ENCODE measurements at regions not wholly inside any gene's neighbourhood (a gene's known extent, or its start where the extent isn't known, plus 50 kb on each side); places are given as distances from the start of the nearest gene placed in this dataset.

DNA sequence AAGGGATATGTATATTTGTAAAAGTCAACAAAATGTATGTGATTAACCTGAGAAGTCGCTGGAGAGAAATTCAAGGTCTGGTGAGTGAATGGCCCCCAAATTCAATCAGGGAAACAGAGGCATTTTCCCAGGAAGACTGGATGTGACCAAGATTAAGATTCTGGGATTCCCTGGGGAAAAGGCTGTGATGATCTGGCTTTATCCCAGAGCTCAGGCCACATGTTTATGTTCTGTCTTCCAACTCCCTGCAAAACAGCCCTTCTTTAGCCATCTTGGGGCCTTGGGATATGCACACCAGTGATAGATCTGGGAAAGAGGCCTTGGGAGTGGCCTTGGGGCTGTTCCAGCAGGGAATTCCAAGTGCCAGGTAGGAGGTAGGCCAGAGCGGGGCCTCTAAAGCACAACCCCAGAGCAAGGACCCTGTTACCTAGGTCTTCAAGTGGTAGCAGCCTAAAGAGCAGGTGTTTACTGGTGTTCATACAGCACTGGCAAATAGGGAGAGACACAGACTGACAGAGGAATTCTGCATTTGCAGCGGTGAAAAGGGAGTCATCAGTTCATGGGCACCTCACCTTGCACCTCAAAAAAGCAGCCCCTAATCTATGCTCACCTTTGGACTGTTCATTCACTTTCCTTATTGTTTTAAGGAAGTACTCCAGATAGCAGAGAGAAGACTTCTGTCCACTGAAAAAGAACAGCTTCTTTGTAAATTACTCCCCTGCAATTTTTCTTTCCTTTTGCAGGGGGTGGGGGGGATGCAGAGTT, 312.4 kb downstream of the BUD13 start:
- Histone ChIP-seq H3K9me3 (ENCODE audit: control insufficient read depth, insufficient read depth, low read length) (no peaks in the 10 kb centered on the region), H3K27ac (ENCODE audit: low read depth, low read length) (no peak overlapping the region), H3K4me3 (ENCODE audit: low read depth, low read length) (no peak overlapping the region), H3K27me3 (ENCODE audit: control insufficient read depth, insufficient read depth, low read length) (no peaks in the 10 kb centered on the region)
- DNase-seq (ENCODE audit: low read depth, low spot score) = no peak
- TF ChIP-seq, protein P1, sequence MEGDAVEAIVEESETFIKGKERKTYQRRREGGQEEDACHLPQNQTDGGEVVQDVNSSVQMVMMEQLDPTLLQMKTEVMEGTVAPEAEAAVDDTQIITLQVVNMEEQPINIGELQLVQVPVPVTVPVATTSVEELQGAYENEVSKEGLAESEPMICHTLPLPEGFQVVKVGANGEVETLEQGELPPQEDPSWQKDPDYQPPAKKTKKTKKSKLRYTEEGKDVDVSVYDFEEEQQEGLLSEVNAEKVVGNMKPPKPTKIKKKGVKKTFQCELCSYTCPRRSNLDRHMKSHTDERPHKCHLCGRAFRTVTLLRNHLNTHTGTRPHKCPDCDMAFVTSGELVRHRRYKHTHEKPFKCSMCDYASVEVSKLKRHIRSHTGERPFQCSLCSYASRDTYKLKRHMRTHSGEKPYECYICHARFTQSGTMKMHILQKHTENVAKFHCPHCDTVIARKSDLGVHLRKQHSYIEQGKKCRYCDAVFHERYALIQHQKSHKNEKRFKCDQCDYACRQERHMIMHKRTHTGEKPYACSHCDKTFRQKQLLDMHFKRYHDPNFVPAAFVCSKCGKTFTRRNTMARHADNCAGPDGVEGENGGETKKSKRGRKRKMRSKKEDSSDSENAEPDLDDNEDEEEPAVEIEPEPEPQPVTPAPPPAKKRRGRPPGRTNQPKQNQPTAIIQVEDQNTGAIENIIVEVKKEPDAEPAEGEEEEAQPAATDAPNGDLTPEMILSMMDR (IDR thresholded peaks at IDR 0.05; ENCODE audit: low read depth, low read length) = no peak
- CTCF ChIA-PET = no interaction called here
- POLR2A ChIA-PET = no interaction called here

- DNase-seq (ENCODE audit: low read depth, low spot score) = no peak
- TF ChIP-seq, protein P1 (IDR thresholded peaks at IDR 0.05; ENCODE audit: low read depth, low read length) = no peak
- H3K4me3 ChIP-seq (ENCODE audit: low read depth, low read length) = no peak overlapping the region
- H3K27ac ChIP-seq (ENCODE audit: low read depth, low read length) = no peak overlapping the region
- no peaks in the 10 kb centered on the region for H3K9me3 ChIP-seq (ENCODE audit: control insufficient read depth, insufficient read depth, low read length)
- no peaks in the 10 kb centered on the region for H3K27me3 ChIP-seq (ENCODE audit: control insufficient read depth, insufficient read depth, low read length)
- CTCF ChIA-PET = no interaction called here
- POLR2A ChIA-PET = no interaction called here
Observed at GRCh38 chr11:116459185-116460045, 313.4 kb downstream of the BUD13 start.

GRCh38 chr11:116458546-116458945, 314.2 kb downstream of the BUD13 start:
- POLR2A ChIA-PET = no interaction called here

DNA sequence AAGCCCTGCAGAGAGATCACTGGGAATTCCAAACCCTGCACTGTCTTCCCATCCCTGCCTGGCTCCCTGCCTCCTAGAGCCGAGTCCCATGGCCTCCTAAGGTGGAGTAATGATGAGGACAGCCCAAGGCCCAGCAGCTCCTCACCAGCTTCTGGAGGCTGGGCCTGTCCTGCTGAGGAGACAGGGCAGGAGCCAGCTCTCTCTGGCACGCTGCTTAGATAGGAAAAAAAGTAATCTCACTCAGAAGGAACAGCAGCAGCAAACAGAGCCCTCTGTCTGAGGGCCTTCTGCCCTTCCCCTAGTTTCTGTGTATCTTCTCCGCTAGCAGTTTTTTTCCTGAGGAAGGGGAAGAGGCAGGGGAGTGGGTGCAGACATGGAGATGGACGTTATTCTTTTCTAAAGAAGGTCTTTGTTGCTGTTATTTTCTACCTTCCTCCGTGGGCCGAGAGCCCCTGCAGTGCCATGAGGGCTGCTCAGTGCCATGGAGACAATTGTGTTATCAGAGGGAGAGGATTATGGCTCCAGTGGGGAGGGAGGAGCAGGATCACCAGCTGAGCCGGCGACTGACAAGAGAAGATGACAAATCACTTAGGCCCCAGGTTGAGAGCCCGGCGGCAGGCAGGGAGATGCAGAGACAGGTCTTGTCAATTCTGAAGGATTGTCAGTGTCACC, 315.3 kb downstream of the BUD13 start:
- H3K27me3 ChIP-seq (ENCODE audit: control insufficient read depth, insufficient read depth, low read length) = no peaks in the 10 kb centered on the region
- POLR2A ChIA-PET = no interaction called here
- DNase-seq (ENCODE audit: low read depth, low spot score) = no peak
- no peak overlapping the region for H3K27ac ChIP-seq (ENCODE audit: low read depth, low read length)
- H3K4me3 ChIP-seq (ENCODE audit: low read depth, low read length) = no peak overlapping the region
- TF ChIP-seq, protein P1 (IDR thresholded peaks at IDR 0.05; ENCODE audit: low read depth, low read length) = no peak
- CTCF ChIA-PET = no interaction called here
- no peaks in the 10 kb centered on the region for H3K9me3 ChIP-seq (ENCODE audit: control insufficient read depth, insufficient read depth, low read length)

More at GRCh38 chr11:116458546-116458945, 314.2 kb downstream of the BUD13 start:
- DNase-seq (ENCODE audit: low read depth, low spot score) = no peak
- H3K27me3 ChIP-seq (ENCODE audit: control insufficient read depth, insufficient read depth, low read length) = no peaks in the 10 kb centered on the region
- H3K4me3 ChIP-seq (ENCODE audit: low read depth, low read length) = no peak overlapping the region
- H3K9me3 ChIP-seq (ENCODE audit: control insufficient read depth, insufficient read depth, low read length) = no peaks in the 10 kb centered on the region
- no peak overlapping the region for H3K27ac ChIP-seq (ENCODE audit: low read depth, low read length)
- TF ChIP-seq, protein P1 (IDR thresholded peaks at IDR 0.05; ENCODE audit: low read depth, low read length) = no peak
- CTCF ChIA-PET = no interaction called here
